ENCODE measurements at regions not wholly inside any gene's neighbourhood (a gene's known extent, or its start where the extent isn't known, plus 50 kb on each side); places are given as distances from the start of the nearest gene placed in this dataset.
A peak's percentile ranks its signal among the peaks of the same experiment; 100 is the strongest.

DNA sequence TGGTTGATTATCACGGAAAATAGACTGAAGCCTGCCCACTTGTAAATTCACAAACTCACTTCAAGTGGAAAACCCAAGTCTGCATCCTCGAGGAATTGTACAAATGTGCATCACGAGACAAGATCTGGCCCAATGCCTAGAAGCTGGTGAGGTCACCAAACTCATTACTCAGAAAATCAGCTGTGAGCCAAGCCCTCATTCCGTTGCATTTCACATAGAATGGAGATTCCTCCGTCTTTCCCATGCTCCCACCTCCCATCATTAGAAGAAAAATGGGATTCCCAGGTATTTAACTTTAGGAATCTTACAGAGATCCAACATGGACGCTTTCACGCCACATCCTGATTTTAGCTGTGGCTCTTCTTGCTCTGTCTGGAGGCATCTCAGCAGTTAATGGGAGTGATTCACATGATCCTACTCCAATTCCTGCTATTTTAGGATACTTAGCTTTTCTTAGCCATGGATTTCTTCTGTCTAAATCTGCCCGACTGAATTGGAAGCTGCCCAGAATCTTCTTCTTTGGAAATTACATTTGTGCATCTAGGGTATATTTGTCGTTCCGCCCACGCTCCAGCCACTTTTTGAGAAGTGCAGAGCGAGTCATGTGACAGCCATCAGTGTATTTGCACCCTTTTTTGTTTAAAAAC is 68.7 kb upstream of the STMND1 start:
- H2BK120ac ChIP-seq (ENCODE audit: low read depth, low read length), result peak overlapping the region; percentile 65; the same call in 1 of the 2 replicates
- DNase-seq, result peak; percentile 95
- TF ChIP-seq BHLHE40 (IDR thresholded peaks at IDR 0.05; ENCODE audit: low read depth, low read length), result peak; percentile 94
- no peak for TF ChIP-seq RAD21 (IDR thresholded peaks at IDR 0.05; ENCODE audit: low read length)
- TF ChIP-seq, protein P1, sequence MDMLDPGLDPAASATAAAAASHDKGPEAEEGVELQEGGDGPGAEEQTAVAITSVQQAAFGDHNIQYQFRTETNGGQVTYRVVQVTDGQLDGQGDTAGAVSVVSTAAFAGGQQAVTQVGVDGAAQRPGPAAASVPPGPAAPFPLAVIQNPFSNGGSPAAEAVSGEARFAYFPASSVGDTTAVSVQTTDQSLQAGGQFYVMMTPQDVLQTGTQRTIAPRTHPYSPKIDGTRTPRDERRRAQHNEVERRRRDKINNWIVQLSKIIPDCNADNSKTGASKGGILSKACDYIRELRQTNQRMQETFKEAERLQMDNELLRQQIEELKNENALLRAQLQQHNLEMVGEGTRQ (IDR thresholded peaks at IDR 0.05; ENCODE audit: low read depth, low read length), result peak; percentile 71
- TF ChIP-seq CEBPB (IDR thresholded peaks at IDR 0.05; ENCODE audit: low read depth, low read length), result peak; percentile 37; the same call in 1 of the 2 replicates
- no peak for TF ChIP-seq MAZ (IDR thresholded peaks at IDR 0.05; ENCODE audit: borderline replicate concordance, low read depth, low read length)
- peak overlapping the region; percentile 43; the same call in 1 of the 2 replicates for H3K27ac ChIP-seq (ENCODE audit: insufficient read depth, low read length)
- BruUV-seq (replicated peaks), result no TSS peak
- CTCF ChIA-PET, result interaction anchor here (0.6 to 1.1 kb wide), 2 partner anchors 9 to 46 kb away, joined by 3 read pairs; no protein-coding TSS in a partner anchor
- H3K9me3 ChIP-seq (ENCODE audit: control insufficient read depth, insufficient read depth, low read length), result no peaks in the 10 kb centered on the region
- dilution Hi-C loops (cut with HindIII; ENCODE audit: low sequenced_read_pairs, unreplicated experiment) (no loop called here), intact Hi-C loops (cut with micrococcal nuclease) (loop anchor here (2.0 to 10.0 kb wide), 2 partner anchors 48 to 268 kb away; no protein-coding TSS in a partner anchor), in situ Hi-C loops (cut with MboI; ENCODE audit: low sequenced_read_pairs) (no loop called here)
- H4K20me1 ChIP-seq (ENCODE audit: insufficient read depth, low read length), result no peaks in the 10 kb centered on the region
- H2BK15ac ChIP-seq (ENCODE audit: low read depth, low read length), result peak overlapping the region; percentile 6; the same call in 1 of the 3 replicates
- peak overlapping the region; percentile 48; the same call in 1 of the 2 replicates for H3K4ac ChIP-seq (ENCODE audit: low read depth, low read length)
- no peak overlapping the region for H3K56ac ChIP-seq (ENCODE audit: extremely low read depth, insufficient read depth, low read length)
- H2AK9ac ChIP-seq (replicated peaks; ENCODE audit: low read depth, low read length, poor library complexity), result no peak overlapping the region
- peak overlapping the region; percentile 43; the same call in 1 of the 2 replicates for H3K23ac ChIP-seq (ENCODE audit: low read depth, low read length)
- peak overlapping the region; percentile 71 for H2BK5ac ChIP-seq (ENCODE audit: low read depth, low read length, poor library complexity, severe bottlenecking)
- H3K9ac ChIP-seq (ENCODE audit: low read depth, low read length), result no peak overlapping the region
- POLR2A ChIA-PET (ENCODE audit: unreplicated experiment), result interaction anchor here (0.8 kb wide), 1 partner anchor 264 kb away, joined by 3 read pairs; no protein-coding TSS in a partner anchor
- H3K4me3 ChIP-seq (ENCODE audit: insufficient read depth, low read depth, low read length), result peak overlapping the region; percentile 35; the same call in 1 of the 2 replicates
- H3K27me3 ChIP-seq (ENCODE audit: control insufficient read depth, insufficient read depth, low read length), result no peaks in the 10 kb centered on the region
- peak overlapping the region; percentile 52; the same call in 1 of the 2 replicates for H2BK20ac ChIP-seq (ENCODE audit: low read depth, low read length)
- H4K8ac ChIP-seq (ENCODE audit: low read depth in 2 of 2, low read length in 2 of 2), result peak overlapping the region in 1 of 2 experiments; percentile 35; a peak in 1 of 4 replicates
- peak overlapping the region; percentile 53 for H2AFZ ChIP-seq (replicated peaks; ENCODE audit: low read length, poor library complexity)
- H3K9me1 ChIP-seq (ENCODE audit: insufficient read depth, low read length), result peaks cover 10% of the 10 kb centered on the region; the same call in 1 of the 2 replicates
- H2AK5ac ChIP-seq (ENCODE audit: low read depth, low read length), result no peak overlapping the region
- peaks cover 7% of the 10 kb centered on the region for H3K4me1 ChIP-seq (ENCODE audit: control insufficient read depth, insufficient read depth, low read length)
- no peaks in the 10 kb centered on the region for H3K36me3 ChIP-seq (ENCODE audit: control insufficient read depth, insufficient read depth, low read length)
- peak overlapping the region; percentile 38; the same call in 1 of the 2 replicates for H4K5ac ChIP-seq (ENCODE audit: low read depth, low read length)
- H3K18ac ChIP-seq (ENCODE audit: low read depth, low read length), result peak overlapping the region; percentile 71
- H3K79me1 ChIP-seq (ENCODE audit: low read depth in 1 of 2, low read length in 2 of 2), result no peaks in the 10 kb centered on the region
- peak overlapping the region; percentile 31; the same call in 1 of the 2 replicates for H3K14ac ChIP-seq (replicated peaks; ENCODE audit: low read depth, low read length)
- no CpG with 5 or more reads among the region's 12 CpGs for WGBS, 2 experiments (ENCODE audit: extremely low coverage in 2 of 2, insufficient read length in 1 of 2)
- peak; percentile 74 for ATAC-seq (ENCODE audit: low read depth)
- H4K91ac ChIP-seq (ENCODE audit: insufficient read depth, low read depth, low read length), result no peak overlapping the region
- peak overlapping the region; percentile 94 for H3K4me2 ChIP-seq (ENCODE audit: low read depth, low read length)
